ENCODE measurements at regions not wholly inside any gene's neighbourhood (a gene's known extent, or its start where the extent isn't known, plus 50 kb on each side); places are given as distances from the start of the nearest gene placed in this dataset.

DNA sequence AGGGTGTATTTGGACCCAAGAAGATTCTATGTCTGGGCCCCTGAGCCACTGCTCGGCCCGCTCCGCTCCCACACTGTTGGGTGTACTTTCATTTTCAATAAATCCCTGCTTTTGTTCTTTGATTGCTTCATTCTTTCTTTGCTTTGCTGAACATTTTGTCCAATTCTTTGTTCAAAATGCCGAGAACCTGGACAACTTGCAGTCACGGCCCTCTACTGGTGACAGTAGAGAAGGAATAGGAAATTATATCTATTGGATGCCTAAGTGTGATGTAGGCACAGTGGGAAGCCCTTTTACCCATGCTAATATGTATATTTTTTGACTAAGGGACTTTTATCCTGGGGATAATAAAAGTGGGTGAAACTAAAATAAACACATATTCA lies 340.8 kb downstream of the LRRC3B start:
- H3K9me3 ChIP-seq, result no peaks in the 10 kb centered on the region
- H3K4me3 ChIP-seq, result no peak overlapping the region
- H3K36me3 ChIP-seq, result no peaks in the 10 kb centered on the region
- no peak for DNase-seq
- no peaks in the 10 kb centered on the region for H3K27me3 ChIP-seq
- TF ChIP-seq, protein P1, sequence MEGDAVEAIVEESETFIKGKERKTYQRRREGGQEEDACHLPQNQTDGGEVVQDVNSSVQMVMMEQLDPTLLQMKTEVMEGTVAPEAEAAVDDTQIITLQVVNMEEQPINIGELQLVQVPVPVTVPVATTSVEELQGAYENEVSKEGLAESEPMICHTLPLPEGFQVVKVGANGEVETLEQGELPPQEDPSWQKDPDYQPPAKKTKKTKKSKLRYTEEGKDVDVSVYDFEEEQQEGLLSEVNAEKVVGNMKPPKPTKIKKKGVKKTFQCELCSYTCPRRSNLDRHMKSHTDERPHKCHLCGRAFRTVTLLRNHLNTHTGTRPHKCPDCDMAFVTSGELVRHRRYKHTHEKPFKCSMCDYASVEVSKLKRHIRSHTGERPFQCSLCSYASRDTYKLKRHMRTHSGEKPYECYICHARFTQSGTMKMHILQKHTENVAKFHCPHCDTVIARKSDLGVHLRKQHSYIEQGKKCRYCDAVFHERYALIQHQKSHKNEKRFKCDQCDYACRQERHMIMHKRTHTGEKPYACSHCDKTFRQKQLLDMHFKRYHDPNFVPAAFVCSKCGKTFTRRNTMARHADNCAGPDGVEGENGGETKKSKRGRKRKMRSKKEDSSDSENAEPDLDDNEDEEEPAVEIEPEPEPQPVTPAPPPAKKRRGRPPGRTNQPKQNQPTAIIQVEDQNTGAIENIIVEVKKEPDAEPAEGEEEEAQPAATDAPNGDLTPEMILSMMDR (IDR thresholded peaks at IDR 0.05), result no peak
- TF ChIP-seq POLR2A (IDR thresholded peaks at IDR 0.05), result no peak
- no peaks in the 10 kb centered on the region for H3K4me1 ChIP-seq
- H3K27ac ChIP-seq, result no peak overlapping the region
- intact Hi-C loops (cut with DNase I; ENCODE audit: low total_unique reads), result no loop called here

DNA sequence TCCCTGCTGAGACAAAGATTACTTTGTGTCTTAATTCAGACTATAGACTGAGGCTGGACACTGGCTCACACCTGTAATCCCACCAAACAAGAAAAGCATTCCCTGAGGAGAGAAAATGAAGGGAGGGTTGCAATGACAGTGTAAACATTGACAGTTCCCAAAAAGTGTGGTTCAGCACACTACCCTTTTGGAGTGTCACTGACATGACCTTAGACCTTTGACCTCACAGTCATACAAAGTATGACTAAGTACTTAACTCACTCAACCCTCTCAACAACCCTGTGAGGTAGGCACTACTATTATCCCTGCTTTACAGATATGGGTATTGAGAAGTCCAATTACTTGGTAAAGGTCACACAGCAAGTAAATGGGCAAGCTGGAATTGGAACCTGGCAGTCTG lies 341.7 kb downstream of the LRRC3B start:
- H3K4me1 ChIP-seq, result no peaks in the 10 kb centered on the region
- H3K36me3 ChIP-seq, result no peaks in the 10 kb centered on the region
- intact Hi-C loops (cut with DNase I; ENCODE audit: low total_unique reads), result no loop called here
- no peak for DNase-seq
- no peak for TF ChIP-seq POLR2A (IDR thresholded peaks at IDR 0.05)
- TF ChIP-seq, protein P1 (IDR thresholded peaks at IDR 0.05), result no peak
- H3K27me3 ChIP-seq, result no peaks in the 10 kb centered on the region
- H3K9me3 ChIP-seq, result no peaks in the 10 kb centered on the region
- no peak overlapping the region for H3K4me3 ChIP-seq
- H3K27ac ChIP-seq, result no peak overlapping the region

DNA sequence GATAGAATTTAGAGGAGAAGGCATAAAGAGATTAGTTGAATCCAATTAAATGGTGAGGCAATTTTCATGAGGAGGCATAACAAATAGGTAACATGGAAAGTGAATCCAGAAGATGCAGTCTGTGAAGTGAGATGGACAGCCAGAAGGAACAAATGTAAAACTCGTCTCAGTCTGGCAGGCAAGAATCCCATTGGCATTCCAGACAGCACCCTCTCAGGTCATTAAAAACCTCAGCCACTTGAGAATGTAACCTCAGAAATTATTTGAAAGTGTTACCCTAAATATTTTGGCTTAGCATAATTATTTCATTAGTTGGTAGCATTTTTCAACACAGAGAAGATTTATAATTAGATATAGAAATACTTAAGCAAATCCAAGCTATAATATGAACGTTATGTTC lies 342.3 kb downstream of the LRRC3B start:
- H3K4me1 ChIP-seq, result no peaks in the 10 kb centered on the region
- no peaks in the 10 kb centered on the region for H3K27me3 ChIP-seq
- intact Hi-C loops (cut with DNase I; ENCODE audit: low total_unique reads), result no loop called here
- no peak for DNase-seq
- no peaks in the 10 kb centered on the region for H3K36me3 ChIP-seq
- no peak overlapping the region for H3K27ac ChIP-seq
- H3K9me3 ChIP-seq, result no peaks in the 10 kb centered on the region
- TF ChIP-seq, protein P1 (IDR thresholded peaks at IDR 0.05), result no peak
- no peak for TF ChIP-seq POLR2A (IDR thresholded peaks at IDR 0.05)
- no peak overlapping the region for H3K4me3 ChIP-seq

DNA sequence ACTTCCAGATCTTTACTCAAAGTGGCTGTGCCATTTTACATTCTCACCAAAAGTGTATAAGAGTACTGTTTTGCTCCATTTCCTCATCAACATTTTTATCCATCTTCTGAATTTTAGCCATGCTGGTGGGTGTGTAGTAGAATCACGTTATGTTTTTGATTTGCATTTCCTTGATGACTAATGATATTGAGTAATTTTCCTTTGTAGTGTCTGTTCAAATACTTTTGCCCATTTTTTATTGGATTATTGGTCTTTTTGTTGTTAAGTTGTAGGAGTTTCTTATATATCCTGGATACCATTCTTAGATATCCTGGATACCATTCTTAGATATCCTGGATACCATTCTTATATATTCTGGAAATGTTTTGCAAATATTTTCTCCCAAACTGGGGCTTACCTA lies 344.9 kb downstream of the LRRC3B start:
- TF ChIP-seq POLR2A (IDR thresholded peaks at IDR 0.05), result no peak
- TF ChIP-seq, protein P1 (IDR thresholded peaks at IDR 0.05), result no peak
- Histone ChIP-seq H3K4me1 (no peaks in the 10 kb centered on the region), H3K27ac (no peak overlapping the region), H3K27me3 (no peaks in the 10 kb centered on the region), H3K36me3 (no peaks in the 10 kb centered on the region), H3K9me3 (no peaks in the 10 kb centered on the region), H3K4me3 (no peak overlapping the region)
- intact Hi-C loops (cut with DNase I; ENCODE audit: low total_unique reads), result no loop called here
- DNase-seq, result no peak

DNA sequence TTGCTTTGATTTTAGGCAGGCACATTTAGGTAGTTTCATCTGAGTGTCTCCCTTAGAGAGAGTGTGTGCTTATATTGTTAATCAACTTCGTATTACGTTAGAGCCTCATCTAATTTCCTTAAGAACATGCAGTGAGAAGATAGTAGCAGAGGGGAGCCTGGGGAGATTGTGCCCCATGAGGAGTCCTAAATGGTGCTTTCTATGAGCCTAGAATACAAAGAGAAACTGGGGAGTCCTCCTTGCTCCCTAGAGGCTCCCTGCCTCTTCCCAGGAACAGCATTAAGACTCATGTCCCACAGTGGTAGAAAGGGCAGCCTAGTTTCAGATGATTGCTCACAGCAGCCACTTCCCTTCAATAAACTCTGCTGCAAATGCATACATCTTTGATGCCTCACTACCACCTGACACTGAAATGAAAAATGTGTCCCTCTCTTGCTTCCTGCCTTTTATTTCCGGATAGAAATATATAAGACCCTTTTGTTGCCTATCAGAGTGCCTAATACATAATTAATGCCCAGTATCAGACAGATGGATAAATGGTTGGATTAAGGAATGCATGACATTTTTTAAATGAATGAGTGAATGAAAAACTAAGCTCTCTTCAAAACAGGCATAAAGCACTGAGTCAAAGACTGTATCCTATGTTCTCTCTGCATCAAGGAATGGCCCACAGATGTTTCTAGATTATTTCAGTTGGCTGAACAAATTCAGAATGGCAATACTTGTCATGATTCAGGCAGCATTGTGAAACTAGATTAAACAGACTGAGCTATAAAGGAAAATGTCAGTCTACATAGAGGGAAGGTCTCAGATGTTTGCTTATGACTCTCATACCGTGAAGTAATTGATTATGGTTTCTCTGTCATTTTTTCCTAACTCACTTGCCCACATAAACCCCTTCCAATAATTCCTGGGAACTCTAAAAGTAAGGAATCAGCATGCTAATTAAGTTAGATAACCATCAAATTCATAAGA lies 362.1 kb downstream of the LRRC3B start:
- Histone ChIP-seq H3K36me3 (no peaks in the 10 kb centered on the region), H3K9me3 (no peaks in the 10 kb centered on the region), H3K4me1 (no peaks in the 10 kb centered on the region), H3K4me3 (no peak overlapping the region), H3K27me3 (no peaks in the 10 kb centered on the region), H3K27ac (no peak overlapping the region)
- no peak for DNase-seq
- TF ChIP-seq, protein P1 (IDR thresholded peaks at IDR 0.05), result no peak
- TF ChIP-seq POLR2A (IDR thresholded peaks at IDR 0.05), result no peak
- intact Hi-C loops (cut with DNase I; ENCODE audit: low total_unique reads), result no loop called here

All from uterus (tissue), 3 donors.